Prostate gland (tissue), 2 donors: ENCODE measurements at regions not wholly inside any gene's neighbourhood (a gene's known extent, or its start where the extent isn't known, plus 50 kb on each side); places are given as distances from the start of the nearest gene placed in this dataset.

ENCODE experiments used
- CTCF ChIP-seq, 4 experiments: fragments of 200-600 bp in 2 of 4; fragments of 450-650 bp in 2 of 4; sonication (generic) in 2 of 4; IDR thresholded peaks; 1 replicate in 3 of 4; 2 replicates in 1 of 4; pipeline ENCODE4 v1.5.1; 2016 to 2019; ENCODE audit warnings: antibody characterized with exemption in 4 of 4, mild to moderate bottlenecking in 2 of 4, moderate library complexity in 2 of 4
- POLR2AphosphoS5 ChIP-seq: sonication (generic); formaldehyde crosslinking; IDR thresholded peaks from one replicate; pipeline ENCODE4 v1.6.1; 2017; ENCODE audit warnings: antibody characterized with exemption

- TF ChIP-seq POLR2AphosphoS5, result no peak
- TF ChIP-seq CTCF (IDR thresholded peaks at IDR 0.05), result no peak
These were observed 283.6 kb upstream of the ATP5MC3 start for GRCh38 chr2:175465101-175465500.
